ENCODE measurements at regions not wholly inside any gene's neighbourhood (a gene's known extent, or its start where the extent isn't known, plus 50 kb on each side); places are given as distances from the start of the nearest gene placed in this dataset.

- H3K4me3 ChIP-seq (ENCODE audit: low read depth, low read length, poor library complexity, severe bottlenecking), result no peak overlapping the region
- no peaks in the 10 kb centered on the region for H3K4me1 ChIP-seq (ENCODE audit: insufficient read depth, low read length, poor library complexity, severe bottlenecking)
- no TSS peak for BruUV-seq (replicated peaks)
- TF ChIP-seq EZH2phosphoT487 (IDR thresholded peaks at IDR 0.05; ENCODE audit: borderline replicate concordance, low read depth, low read length), result no peak
- TF ChIP-seq, protein P1, sequence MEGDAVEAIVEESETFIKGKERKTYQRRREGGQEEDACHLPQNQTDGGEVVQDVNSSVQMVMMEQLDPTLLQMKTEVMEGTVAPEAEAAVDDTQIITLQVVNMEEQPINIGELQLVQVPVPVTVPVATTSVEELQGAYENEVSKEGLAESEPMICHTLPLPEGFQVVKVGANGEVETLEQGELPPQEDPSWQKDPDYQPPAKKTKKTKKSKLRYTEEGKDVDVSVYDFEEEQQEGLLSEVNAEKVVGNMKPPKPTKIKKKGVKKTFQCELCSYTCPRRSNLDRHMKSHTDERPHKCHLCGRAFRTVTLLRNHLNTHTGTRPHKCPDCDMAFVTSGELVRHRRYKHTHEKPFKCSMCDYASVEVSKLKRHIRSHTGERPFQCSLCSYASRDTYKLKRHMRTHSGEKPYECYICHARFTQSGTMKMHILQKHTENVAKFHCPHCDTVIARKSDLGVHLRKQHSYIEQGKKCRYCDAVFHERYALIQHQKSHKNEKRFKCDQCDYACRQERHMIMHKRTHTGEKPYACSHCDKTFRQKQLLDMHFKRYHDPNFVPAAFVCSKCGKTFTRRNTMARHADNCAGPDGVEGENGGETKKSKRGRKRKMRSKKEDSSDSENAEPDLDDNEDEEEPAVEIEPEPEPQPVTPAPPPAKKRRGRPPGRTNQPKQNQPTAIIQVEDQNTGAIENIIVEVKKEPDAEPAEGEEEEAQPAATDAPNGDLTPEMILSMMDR (conservative IDR thresholded peaks at IDR 0.05; ENCODE audit: low read length), result no peak
- H3K9me3 ChIP-seq (ENCODE audit: low read length), result no peaks in the 10 kb centered on the region
- no peak overlapping the region for H3K4me2 ChIP-seq (ENCODE audit: low read length)
- intact Hi-C loops (cut with micrococcal nuclease; ENCODE audit: unreplicated experiment), result no loop called here
- DNase-seq (ENCODE audit: low spot score), result no peak
- POLR2A ChIA-PET, result interaction anchor here (0.7 kb wide), 1 partner anchor 516 kb away, joined by 3 read pairs; no protein-coding TSS in a partner anchor
- H3K27ac ChIP-seq (ENCODE audit: low read depth, low read length, poor library complexity, severe bottlenecking), result no peak overlapping the region
- H3K79me2 ChIP-seq (ENCODE audit: insufficient read depth, low read depth, low read length), result no peaks in the 10 kb centered on the region
- H3K9me2 ChIP-seq (ENCODE audit: insufficient read depth, low read length), result no peaks in the 10 kb centered on the region
- no peaks in the 10 kb centered on the region for H4K20me1 ChIP-seq (ENCODE audit: insufficient read depth, low read length)
- CTCF ChIA-PET (ENCODE audit: unreplicated experiment), result no interaction called here
- H3K36me3 ChIP-seq (ENCODE audit: insufficient read depth, low read length), result no peaks in the 10 kb centered on the region
- no peak overlapping the region for H2AFZ ChIP-seq (ENCODE audit: low read length)
These were observed 139.0 kb upstream of the ZFHX3 start for GRCh38 chr16:73186752-73187601.

DNA sequence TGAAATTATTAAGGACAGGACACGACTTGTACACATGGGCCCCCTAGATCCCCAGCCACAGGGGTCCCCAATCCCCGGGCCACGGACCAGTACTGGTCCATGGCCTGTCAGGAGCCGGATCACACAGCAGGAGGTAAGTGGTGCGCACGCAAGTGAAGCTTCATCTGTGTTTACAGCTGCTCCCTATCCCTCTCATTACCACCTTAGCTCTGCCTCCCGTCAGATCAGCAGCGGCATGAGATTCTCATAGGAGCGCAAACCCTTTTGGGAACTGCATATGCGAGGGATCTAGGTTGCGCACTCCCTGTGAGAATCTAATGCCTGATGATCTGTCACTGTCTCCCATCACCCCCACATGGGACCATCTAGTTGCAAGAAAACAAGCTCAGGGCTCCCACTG is 137.8 kb upstream of the ZFHX3 start:
- TF ChIP-seq, protein P1 (conservative IDR thresholded peaks at IDR 0.05; ENCODE audit: low read length), result no peak
- no peaks in the 10 kb centered on the region for H3K9me3 ChIP-seq (ENCODE audit: low read length)
- H3K4me1 ChIP-seq (ENCODE audit: insufficient read depth, low read length, poor library complexity, severe bottlenecking), result no peaks in the 10 kb centered on the region
- H4K20me1 ChIP-seq (ENCODE audit: insufficient read depth, low read length), result no peaks in the 10 kb centered on the region
- ChIA-PET POLR2A (no interaction called here), CTCF (ENCODE audit: unreplicated experiment) (no interaction called here)
- no peak overlapping the region for H2AFZ ChIP-seq (ENCODE audit: low read length)
- H3K9me2 ChIP-seq (ENCODE audit: insufficient read depth, low read length), result no peaks in the 10 kb centered on the region
- H3K4me3 ChIP-seq (ENCODE audit: low read depth, low read length, poor library complexity, severe bottlenecking), result no peak overlapping the region
- no peaks in the 10 kb centered on the region for H3K36me3 ChIP-seq (ENCODE audit: insufficient read depth, low read length)
- BruUV-seq (replicated peaks), result no TSS peak
- DNase-seq (ENCODE audit: low spot score), result no peak
- H3K27ac ChIP-seq (ENCODE audit: low read depth, low read length, poor library complexity, severe bottlenecking), result no peak overlapping the region
- no peak overlapping the region for H3K4me2 ChIP-seq (ENCODE audit: low read length)
- H3K79me2 ChIP-seq (ENCODE audit: insufficient read depth, low read depth, low read length), result no peaks in the 10 kb centered on the region
- intact Hi-C loops (cut with micrococcal nuclease; ENCODE audit: unreplicated experiment), result no loop called here

DNA sequence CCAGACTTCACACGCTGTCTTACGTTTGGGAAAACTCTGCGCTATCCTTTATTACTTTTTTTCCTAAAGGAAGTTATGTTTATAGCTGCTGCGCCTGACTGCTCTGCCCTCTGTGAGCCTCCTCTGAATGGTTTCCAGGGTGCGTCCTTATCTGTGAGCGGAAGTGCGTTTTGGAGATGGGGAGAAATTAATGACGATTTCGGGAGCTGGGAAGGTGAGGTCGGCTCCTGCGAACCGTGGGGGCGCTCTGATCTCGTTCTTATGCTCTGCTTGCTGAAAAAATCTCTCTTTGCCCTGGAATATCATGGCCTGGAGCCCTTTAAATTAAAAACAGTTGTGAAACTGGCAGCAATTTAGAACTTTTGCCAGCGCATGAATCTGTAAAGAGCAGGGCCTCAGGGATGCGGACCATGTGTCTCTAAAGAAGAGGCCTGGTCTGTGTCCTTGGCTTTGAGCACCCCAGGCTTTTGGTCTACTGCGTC is 135.7 kb upstream of the ZFHX3 start:
- POLR2A ChIA-PET, result no interaction called here
- Histone ChIP-seq H3K9me3 (ENCODE audit: low read length) (no peaks in the 10 kb centered on the region), H4K20me1 (ENCODE audit: insufficient read depth, low read length) (no peaks in the 10 kb centered on the region), H3K36me3 (ENCODE audit: insufficient read depth, low read length) (no peaks in the 10 kb centered on the region), H3K4me3 (ENCODE audit: low read depth, low read length, poor library complexity, severe bottlenecking) (no peak overlapping the region), H3K4me1 (ENCODE audit: insufficient read depth, low read length, poor library complexity, severe bottlenecking) (no peaks in the 10 kb centered on the region), H2AFZ (ENCODE audit: low read length) (no peak overlapping the region), H3K79me2 (ENCODE audit: insufficient read depth, low read depth, low read length) (no peaks in the 10 kb centered on the region), H3K27ac (ENCODE audit: low read depth, low read length, poor library complexity, severe bottlenecking) (no peak overlapping the region), H3K9me2 (ENCODE audit: insufficient read depth, low read length) (no peaks in the 10 kb centered on the region), H3K4me2 (ENCODE audit: low read length) (no peak overlapping the region)
- BruUV-seq (replicated peaks), result no TSS peak
- no peak for TF ChIP-seq EZH2phosphoT487 (IDR thresholded peaks at IDR 0.05; ENCODE audit: borderline replicate concordance, low read depth, low read length)
- TF ChIP-seq, protein P1 (conservative IDR thresholded peaks at IDR 0.05; ENCODE audit: low read length), result no peak
- intact Hi-C loops (cut with micrococcal nuclease; ENCODE audit: unreplicated experiment), result no loop called here
- CTCF ChIA-PET (ENCODE audit: unreplicated experiment), result no interaction called here
- no peak for DNase-seq (ENCODE audit: low spot score)

Measured in OCI-LY7 (cell line).